Mucosa of stomach (tissue), 1 donor: ENCODE measurements at regions not wholly inside any gene's neighbourhood (a gene's known extent, or its start where the extent isn't known, plus 50 kb on each side); places are given as distances from the start of the nearest gene placed in this dataset.

Experiments
- H3K27me3 ChIP-seq: one replicate; pipeline ENCODE4 v1.7.0; 2013; ENCODE audit warnings: mild to moderate bottlenecking, low read length; ENCODE audit not compliant: control insufficient read depth, insufficient read depth
- H3K36me3 ChIP-seq: one replicate; pipeline ENCODE4 v1.7.0; 2013; ENCODE audit warnings: low read length; ENCODE audit not compliant: control insufficient read depth, insufficient read depth
- H3K4me1 ChIP-seq: one replicate; pipeline ENCODE4 v1.7.0; 2013; ENCODE audit warnings: mild to moderate bottlenecking, low read length; ENCODE audit not compliant: control insufficient read depth, insufficient read depth
- H3K4me3 ChIP-seq: one replicate; pipeline ENCODE4 v1.7.0; 2013; ENCODE audit warnings: low read length
- H3K9ac ChIP-seq: one replicate; pipeline ENCODE4 v1.7.0; 2013; ENCODE audit warnings: mild to moderate bottlenecking, low read length, moderate library complexity
- H3K9me3 ChIP-seq: one replicate; pipeline ENCODE4 v1.7.0; 2013; ENCODE audit warnings: mild to moderate bottlenecking, low read length, moderate library complexity; ENCODE audit not compliant: control insufficient read depth
- donor health status: Pancreatic carcinoma.

GRCh38 chr3:76930712-76931111, 109.2 kb upstream of the ROBO2 start:
- Histone ChIP-seq H3K27me3 (no peaks in the 10 kb centered on the region), H3K9me3 (no peaks in the 10 kb centered on the region), H3K9ac (no peak overlapping the region)

GRCh38 chr3:76933245-76933644, 106.7 kb upstream of the ROBO2 start:
- H3K36me3 ChIP-seq, result no peaks in the 10 kb centered on the region
- no peaks in the 10 kb centered on the region for H3K4me1 ChIP-seq

More at GRCh38 chr3:76930712-76931111, 109.2 kb upstream of the ROBO2 start:
- H3K36me3 ChIP-seq, result no peaks in the 10 kb centered on the region
- H3K4me1 ChIP-seq, result no peaks in the 10 kb centered on the region
- H3K4me3 ChIP-seq, result no peak overlapping the region

GRCh38 chr3:76938962-76939361, 100.9 kb upstream of the ROBO2 start:
- Histone ChIP-seq H3K4me1 (peaks cover 7% of the 10 kb centered on the region), H3K9me3 (no peaks in the 10 kb centered on the region), H3K9ac (no peak overlapping the region), H3K27me3 (no peaks in the 10 kb centered on the region), H3K4me3 (no peak overlapping the region), H3K36me3 (no peaks in the 10 kb centered on the region)

More at GRCh38 chr3:76933245-76933644, 106.7 kb upstream of the ROBO2 start:
- Histone ChIP-seq H3K4me3 (no peak overlapping the region), H3K9me3 (no peaks in the 10 kb centered on the region), H3K9ac (no peak overlapping the region), H3K27me3 (no peaks in the 10 kb centered on the region)

GRCh38 chr3:76940181-76940770, 99.6 kb upstream of the ROBO2 start:
- H3K27me3 ChIP-seq, result no peaks in the 10 kb centered on the region
- no peak overlapping the region for H3K9ac ChIP-seq
- H3K36me3 ChIP-seq, result no peaks in the 10 kb centered on the region
- H3K4me3 ChIP-seq, result no peak overlapping the region
- no peaks in the 10 kb centered on the region for H3K9me3 ChIP-seq
- H3K4me1 ChIP-seq, result peaks cover 7% of the 10 kb centered on the region

GRCh38 chr3:76941376-76941775, 98.5 kb upstream of the ROBO2 start:
- Histone ChIP-seq H3K36me3 (no peaks in the 10 kb centered on the region), H3K27me3 (no peaks in the 10 kb centered on the region), H3K4me1 (peaks cover 7% of the 10 kb centered on the region), H3K4me3 (no peak overlapping the region), H3K9ac (no peak overlapping the region), H3K9me3 (no peaks in the 10 kb centered on the region)

GRCh38 chr3:76942101-76942500, 97.8 kb upstream of the ROBO2 start:
- peaks cover 7% of the 10 kb centered on the region for H3K4me1 ChIP-seq
- no peak overlapping the region for H3K9ac ChIP-seq
- no peaks in the 10 kb centered on the region for H3K36me3 ChIP-seq
- no peaks in the 10 kb centered on the region for H3K9me3 ChIP-seq
- H3K4me3 ChIP-seq, result no peak overlapping the region
- H3K27me3 ChIP-seq, result no peaks in the 10 kb centered on the region

- Histone ChIP-seq H3K27me3 (no peaks in the 10 kb centered on the region), H3K36me3 (no peaks in the 10 kb centered on the region), H3K4me3 (no peak overlapping the region), H3K4me1 (peaks cover 7% of the 10 kb centered on the region), H3K9ac (no peak overlapping the region), H3K9me3 (no peaks in the 10 kb centered on the region)
Measured at GRCh38 chr3:76943058-76943457, 96.8 kb upstream of the ROBO2 start.

- Histone ChIP-seq H3K27me3 (no peaks in the 10 kb centered on the region), H3K4me3 (no peak overlapping the region), H3K36me3 (no peaks in the 10 kb centered on the region), H3K4me1 (peaks cover 7% of the 10 kb centered on the region), H3K9me3 (no peaks in the 10 kb centered on the region), H3K9ac (no peak overlapping the region)
Measured at GRCh38 chr3:76943671-76944070, 96.2 kb upstream of the ROBO2 start.

- Histone ChIP-seq H3K36me3 (no peaks in the 10 kb centered on the region), H3K9me3 (no peaks in the 10 kb centered on the region), H3K27me3 (no peaks in the 10 kb centered on the region), H3K9ac (no peak overlapping the region), H3K4me3 (no peak overlapping the region), H3K4me1 (peaks cover 4% of the 10 kb centered on the region)
Measured at GRCh38 chr3:76949033-76949432, 90.9 kb upstream of the ROBO2 start.

GRCh38 chr3:76949462-76949861, 90.4 kb upstream of the ROBO2 start:
- H3K36me3 ChIP-seq, result no peaks in the 10 kb centered on the region
- H3K4me3 ChIP-seq, result no peak overlapping the region
- H3K4me1 ChIP-seq, result peaks cover 4% of the 10 kb centered on the region
- no peak overlapping the region for H3K9ac ChIP-seq
- no peaks in the 10 kb centered on the region for H3K27me3 ChIP-seq
- H3K9me3 ChIP-seq, result no peaks in the 10 kb centered on the region

GRCh38 chr3:76950590-76950989, 89.3 kb upstream of the ROBO2 start:
- no peaks in the 10 kb centered on the region for H3K36me3 ChIP-seq
- no peak overlapping the region for H3K4me3 ChIP-seq
- H3K4me1 ChIP-seq, result peaks cover 4% of the 10 kb centered on the region
- H3K27me3 ChIP-seq, result no peaks in the 10 kb centered on the region
- H3K9me3 ChIP-seq, result no peaks in the 10 kb centered on the region
- no peak overlapping the region for H3K9ac ChIP-seq

- no peak overlapping the region for H3K4me3 ChIP-seq
- H3K9me3 ChIP-seq, result no peaks in the 10 kb centered on the region
- H3K4me1 ChIP-seq, result peaks cover 4% of the 10 kb centered on the region
- no peaks in the 10 kb centered on the region for H3K36me3 ChIP-seq
- no peaks in the 10 kb centered on the region for H3K27me3 ChIP-seq
- H3K9ac ChIP-seq, result no peak overlapping the region
Measured at GRCh38 chr3:76954412-76954811, 85.5 kb upstream of the ROBO2 start.

- Histone ChIP-seq H3K4me1 (no peaks in the 10 kb centered on the region), H3K27me3 (no peaks in the 10 kb centered on the region), H3K9me3 (no peaks in the 10 kb centered on the region), H3K4me3 (no peak overlapping the region), H3K36me3 (no peaks in the 10 kb centered on the region), H3K9ac (no peak overlapping the region)
Measured at GRCh38 chr3:76958274-76958673, 81.6 kb upstream of the ROBO2 start.
